IPS-18a (cell line): ENCODE measurements at regions not wholly inside any gene's neighbourhood (a gene's known extent, or its start where the extent isn't known, plus 50 kb on each side); places are given as distances from the start of the nearest gene placed in this dataset.

ENCODE experiments used
- H3K27ac ChIP-seq: one replicate; pipeline ENCODE4 v1.5.1; 2013; ENCODE audit warnings: low read length
- H3K27me3 ChIP-seq: one replicate; pipeline ENCODE4 v1.6.1; 2013; ENCODE audit warnings: mild to moderate bottlenecking, low read length; ENCODE audit not compliant: control insufficient read depth, insufficient read depth
- H3K36me3 ChIP-seq: one replicate; pipeline ENCODE4 v1.6.1; 2013; ENCODE audit warnings: low read depth, low read length; ENCODE audit not compliant: control insufficient read depth
- H3K4me1 ChIP-seq: one replicate; pipeline ENCODE4 v1.6.1; 2013; ENCODE audit warnings: low read depth, low read length; ENCODE audit not compliant: control insufficient read depth
- H3K4me3 ChIP-seq: one replicate; pipeline ENCODE4 v1.5.1; 2013; ENCODE audit warnings: low read length
- H3K9ac ChIP-seq: one replicate; pipeline ENCODE4 v1.6.1; 2013; ENCODE audit warnings: mild to moderate bottlenecking, low read length, moderate library complexity
- H3K9me3 ChIP-seq: one replicate; pipeline ENCODE4 v1.6.1; 2013; ENCODE audit warnings: low read depth, low read length; ENCODE audit not compliant: control insufficient read depth

DNA sequence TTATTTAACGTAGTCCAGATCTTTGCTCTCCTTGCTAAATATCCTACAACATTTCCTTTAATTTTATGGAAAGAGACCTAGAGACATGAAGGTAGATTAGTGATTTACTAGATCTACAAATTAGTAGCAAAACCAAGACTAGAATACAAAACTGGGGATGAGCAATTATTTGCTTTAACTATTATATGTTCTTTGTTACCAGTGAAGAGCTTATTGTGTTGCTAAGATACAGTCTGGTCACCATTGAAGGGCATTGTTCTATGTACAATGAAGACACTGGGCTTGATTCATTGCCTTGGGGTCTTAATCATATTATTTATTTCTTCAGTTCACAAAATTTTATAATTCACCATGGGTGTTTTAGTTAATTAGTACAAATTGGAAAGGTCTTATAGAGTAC, 88.3 kb downstream of the S1PR1 start:
- Histone ChIP-seq H3K4me1 (peaks cover 18% of the 10 kb centered on the region), H3K9ac (no peak overlapping the region), H3K4me3 (no peak overlapping the region), H3K27ac (no peak overlapping the region), H3K36me3 (no peaks in the 10 kb centered on the region), H3K27me3 (no peaks in the 10 kb centered on the region), H3K9me3 (no peaks in the 10 kb centered on the region)

DNA sequence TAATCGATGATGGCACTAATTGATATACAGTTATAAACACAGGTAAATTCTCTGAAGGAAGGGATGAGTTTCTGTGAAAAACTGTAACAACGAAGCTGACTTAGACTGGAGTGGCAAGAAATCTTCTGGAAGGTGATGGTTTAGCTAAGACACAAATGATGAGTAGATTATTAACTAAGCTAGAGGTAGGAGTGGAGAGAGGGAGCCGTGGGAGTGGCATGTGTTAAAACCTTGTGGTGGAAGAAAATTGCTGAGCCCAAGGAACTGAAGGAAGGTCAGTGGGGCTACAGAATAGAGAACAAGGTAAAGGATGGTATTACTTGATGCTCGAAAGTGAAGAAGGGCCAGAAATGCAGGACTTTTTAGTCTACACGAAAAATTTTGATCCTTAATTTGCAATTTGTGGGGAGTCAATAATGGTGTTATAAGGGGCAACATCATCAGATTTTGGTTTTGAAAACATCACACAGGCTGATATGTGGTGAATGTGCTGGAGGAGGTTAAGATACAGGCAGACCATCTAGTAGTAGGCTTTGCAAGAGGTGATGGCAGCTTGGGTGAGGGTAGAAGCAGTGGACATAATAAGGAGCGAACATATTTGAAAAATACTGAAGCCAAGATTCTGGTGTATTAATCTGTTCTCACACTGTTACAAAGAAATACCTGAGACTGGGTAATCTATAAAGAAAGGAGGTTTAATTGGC, 93.8 kb downstream of the S1PR1 start:
- no peak overlapping the region for H3K27ac ChIP-seq
- H3K9me3 ChIP-seq = no peaks in the 10 kb centered on the region
- H3K4me3 ChIP-seq = no peak overlapping the region
- H3K9ac ChIP-seq = no peak overlapping the region
- H3K36me3 ChIP-seq = no peaks in the 10 kb centered on the region
- no peaks in the 10 kb centered on the region for H3K4me1 ChIP-seq
- no peaks in the 10 kb centered on the region for H3K27me3 ChIP-seq

DNA sequence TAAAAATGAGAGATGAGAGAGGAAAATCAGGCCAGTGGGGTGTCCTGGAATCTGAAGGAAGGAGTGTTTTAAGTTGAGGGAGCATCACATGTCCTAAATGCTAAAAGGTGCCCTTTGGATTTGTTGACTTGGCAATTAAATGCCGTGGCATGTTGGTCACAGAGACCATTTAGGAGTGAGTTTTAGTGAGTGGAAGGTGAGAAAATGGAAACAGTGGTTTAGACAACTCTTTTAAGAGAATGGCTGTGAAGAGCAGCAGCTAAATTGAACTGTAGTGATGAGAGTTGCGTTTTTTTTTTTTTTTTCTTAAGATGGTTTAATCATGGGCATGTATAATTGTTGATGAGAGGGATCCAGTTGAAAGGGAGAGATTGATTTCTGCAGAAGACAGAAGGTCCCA, 95.0 kb downstream of the S1PR1 start:
- no peaks in the 10 kb centered on the region for H3K27me3 ChIP-seq
- H3K4me1 ChIP-seq = no peaks in the 10 kb centered on the region
- no peaks in the 10 kb centered on the region for H3K36me3 ChIP-seq
- no peak overlapping the region for H3K9ac ChIP-seq
- H3K4me3 ChIP-seq = no peak overlapping the region
- no peaks in the 10 kb centered on the region for H3K9me3 ChIP-seq
- H3K27ac ChIP-seq = no peak overlapping the region

DNA sequence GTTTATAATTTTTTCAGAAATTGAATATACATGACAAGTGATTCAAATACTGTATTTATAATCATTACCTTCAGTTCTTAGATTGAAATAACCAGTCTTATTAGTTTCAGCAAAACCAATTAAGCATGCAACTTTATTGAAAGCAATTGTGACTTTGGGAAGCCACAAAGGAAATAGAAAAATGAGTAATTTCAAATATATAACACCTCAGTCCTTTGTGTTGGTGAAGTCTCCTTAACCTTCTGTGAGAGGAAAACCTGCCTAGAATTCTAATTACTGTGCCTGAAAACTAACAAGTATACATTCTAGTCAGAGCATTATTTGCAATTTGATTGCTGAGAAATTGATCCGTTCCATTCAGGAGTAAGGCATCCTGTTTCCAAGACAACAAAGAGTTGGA, 95.8 kb downstream of the S1PR1 start:
- H3K9me3 ChIP-seq = no peaks in the 10 kb centered on the region
- H3K27me3 ChIP-seq = no peaks in the 10 kb centered on the region
- no peak overlapping the region for H3K27ac ChIP-seq
- no peaks in the 10 kb centered on the region for H3K4me1 ChIP-seq
- no peak overlapping the region for H3K9ac ChIP-seq
- no peaks in the 10 kb centered on the region for H3K36me3 ChIP-seq
- no peak overlapping the region for H3K4me3 ChIP-seq

DNA sequence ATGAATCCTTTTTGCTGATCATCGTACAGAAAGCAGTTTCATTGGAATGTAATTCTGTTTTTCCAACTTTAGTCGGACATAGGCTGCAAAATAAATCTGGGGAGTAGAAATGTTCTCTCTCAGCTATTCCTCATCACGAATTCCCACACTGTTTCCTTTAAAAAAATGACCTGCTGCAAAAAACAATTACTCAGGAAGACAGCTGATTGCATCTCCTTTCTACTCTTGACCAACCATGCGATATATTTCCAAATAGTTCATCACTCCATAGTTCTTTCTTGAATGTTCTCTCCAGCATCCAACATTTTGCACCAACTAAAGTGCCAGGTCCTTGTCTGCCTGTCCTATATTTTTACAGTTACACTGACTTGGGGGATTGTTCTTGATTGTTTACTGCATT, 96.4 kb downstream of the S1PR1 start:
- Histone ChIP-seq H3K27ac (no peak overlapping the region), H3K4me1 (no peaks in the 10 kb centered on the region), H3K9ac (no peak overlapping the region), H3K4me3 (no peak overlapping the region), H3K27me3 (no peaks in the 10 kb centered on the region), H3K36me3 (no peaks in the 10 kb centered on the region), H3K9me3 (no peaks in the 10 kb centered on the region)

DNA sequence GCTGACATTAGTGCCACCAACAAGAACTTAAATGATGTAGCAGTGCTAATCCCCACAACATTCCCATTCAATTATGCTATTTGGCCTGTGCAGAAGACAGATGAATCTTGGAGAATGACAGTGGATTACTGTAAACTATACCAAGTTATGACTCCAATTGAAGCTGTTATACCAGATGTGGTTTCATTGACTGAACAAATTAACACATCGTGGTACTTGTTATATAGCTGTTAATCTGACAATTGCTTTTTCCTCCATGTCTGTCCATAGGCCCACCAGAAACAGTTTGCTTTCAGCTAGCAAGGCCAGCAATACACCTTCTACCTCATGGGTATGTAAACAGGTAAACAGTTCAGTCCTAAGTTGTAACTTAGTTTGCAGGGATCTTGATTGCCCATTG, 101.1 kb downstream of the S1PR1 start:
- no peaks in the 10 kb centered on the region for H3K36me3 ChIP-seq
- H3K27ac ChIP-seq = no peak overlapping the region
- no peak overlapping the region for H3K9ac ChIP-seq

DNA sequence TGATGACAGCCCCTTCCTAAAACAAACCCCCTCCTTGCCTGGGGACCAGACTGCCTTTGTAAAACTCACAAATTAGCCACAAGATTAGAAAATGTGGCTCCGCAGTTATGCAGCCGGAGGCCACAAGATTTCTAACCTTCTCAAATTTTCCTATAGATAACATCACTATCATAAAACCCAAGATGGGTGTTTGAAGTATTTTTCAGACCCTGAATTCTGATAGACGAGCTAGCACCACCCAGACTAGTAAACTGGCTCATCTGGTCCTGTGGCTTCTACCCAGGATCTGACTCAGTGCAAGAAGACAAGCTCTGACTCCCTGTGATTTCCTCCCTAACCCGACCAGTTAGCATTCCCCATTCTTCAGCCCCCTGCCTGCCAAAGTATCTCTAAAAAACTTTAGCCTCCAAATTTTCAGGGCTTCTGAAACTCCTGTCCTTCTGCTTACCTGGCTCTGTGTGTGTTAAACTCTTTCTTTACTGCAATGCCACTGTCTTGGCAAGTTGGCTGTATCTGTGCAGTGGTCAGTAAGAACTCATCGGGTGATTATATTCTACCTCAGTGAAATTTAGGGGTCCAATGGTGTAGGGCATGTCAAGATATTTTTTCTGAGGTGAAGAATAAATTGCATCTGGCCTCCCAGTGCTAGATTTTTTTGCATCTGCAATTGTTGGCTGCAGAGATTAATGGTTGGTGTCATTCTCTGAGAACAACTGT, 102.1 kb downstream of the S1PR1 start:
- Histone ChIP-seq H3K9me3 (no peaks in the 10 kb centered on the region), H3K9ac (no peak overlapping the region), H3K4me1 (no peaks in the 10 kb centered on the region), H3K36me3 (no peaks in the 10 kb centered on the region), H3K4me3 (no peak overlapping the region), H3K27ac (no peak overlapping the region), H3K27me3 (no peaks in the 10 kb centered on the region)

More for the DNA sequence above, 101.1 kb downstream of the S1PR1 start:
- Histone ChIP-seq H3K4me1 (no peaks in the 10 kb centered on the region), H3K27me3 (no peaks in the 10 kb centered on the region), H3K4me3 (no peak overlapping the region), H3K9me3 (no peaks in the 10 kb centered on the region)

DNA sequence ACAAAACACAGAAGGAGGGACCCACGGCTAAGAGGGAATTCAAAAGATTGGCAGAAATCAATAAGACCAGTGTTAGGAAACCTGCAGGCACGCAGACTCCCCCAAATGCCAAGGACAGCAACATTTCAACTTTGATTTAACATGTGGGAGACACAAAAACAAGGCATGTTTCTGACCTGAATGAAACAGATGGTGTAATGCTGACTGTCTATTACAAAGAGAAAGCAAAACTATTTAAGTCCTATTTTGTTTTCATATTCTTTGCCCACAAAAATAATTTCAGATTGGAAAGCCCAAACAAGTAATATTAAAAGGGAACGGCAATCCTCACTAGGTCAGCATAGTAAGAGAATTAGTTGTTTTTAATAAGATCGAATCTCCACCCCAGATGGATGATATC, 107.9 kb downstream of the S1PR1 start:
- H3K27me3 ChIP-seq = no peaks in the 10 kb centered on the region

DNA sequence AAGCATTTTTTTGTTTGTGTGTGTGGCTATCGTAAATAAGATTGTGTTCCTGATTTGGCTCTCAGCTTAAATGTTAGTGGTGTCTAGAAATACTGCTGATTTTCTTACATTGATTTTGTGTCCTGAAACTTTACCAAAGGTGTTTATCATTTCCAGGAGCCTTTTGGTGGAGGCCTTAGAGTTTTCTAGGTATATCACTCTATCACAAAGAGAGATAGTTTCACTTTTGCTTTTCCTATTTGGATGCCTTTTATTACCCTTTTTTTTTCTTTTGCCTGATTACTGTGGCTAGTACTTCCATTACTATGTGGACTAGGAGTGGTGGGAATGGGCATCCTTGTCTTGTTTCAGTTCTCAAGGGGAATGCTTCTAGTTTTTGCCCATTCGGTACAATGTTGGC, 109.6 kb downstream of the S1PR1 start:
- Histone ChIP-seq H3K27me3 (no peaks in the 10 kb centered on the region), H3K9ac (no peak overlapping the region), H3K4me3 (no peak overlapping the region)

More for the DNA sequence above, 107.9 kb downstream of the S1PR1 start:
- Histone ChIP-seq H3K9ac (no peak overlapping the region), H3K36me3 (no peaks in the 10 kb centered on the region), H3K9me3 (no peaks in the 10 kb centered on the region), H3K4me3 (no peak overlapping the region), H3K4me1 (no peaks in the 10 kb centered on the region), H3K27ac (no peak overlapping the region)

DNA sequence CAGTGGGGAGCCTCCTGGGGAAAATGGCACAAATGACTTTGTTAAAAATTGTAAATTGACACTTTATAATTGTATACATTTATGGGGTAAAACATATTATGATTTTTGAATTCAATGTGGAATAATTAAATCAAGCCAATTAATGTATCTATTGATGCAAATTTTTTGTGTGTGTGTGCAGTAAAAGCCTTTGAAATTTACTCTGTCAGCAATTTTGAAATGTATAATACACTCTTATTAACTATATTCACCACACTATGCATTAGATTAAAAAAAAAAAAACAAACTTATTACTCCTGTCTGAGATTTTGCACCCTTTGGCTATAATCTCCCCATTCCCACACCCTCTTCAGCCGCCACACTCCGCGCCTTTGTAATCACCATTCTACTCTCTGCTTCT, 119.2 kb downstream of the S1PR1 start:
- Histone ChIP-seq H3K4me1 (peaks cover 3% of the 10 kb centered on the region), H3K36me3 (no peaks in the 10 kb centered on the region), H3K9me3 (no peaks in the 10 kb centered on the region), H3K27ac (no peak overlapping the region), H3K27me3 (no peaks in the 10 kb centered on the region), H3K9ac (no peak overlapping the region), H3K4me3 (no peak overlapping the region)

More for the DNA sequence above, 109.6 kb downstream of the S1PR1 start:
- Histone ChIP-seq H3K9me3 (no peaks in the 10 kb centered on the region), H3K27ac (no peak overlapping the region), H3K4me1 (no peaks in the 10 kb centered on the region), H3K36me3 (no peaks in the 10 kb centered on the region)

DNA sequence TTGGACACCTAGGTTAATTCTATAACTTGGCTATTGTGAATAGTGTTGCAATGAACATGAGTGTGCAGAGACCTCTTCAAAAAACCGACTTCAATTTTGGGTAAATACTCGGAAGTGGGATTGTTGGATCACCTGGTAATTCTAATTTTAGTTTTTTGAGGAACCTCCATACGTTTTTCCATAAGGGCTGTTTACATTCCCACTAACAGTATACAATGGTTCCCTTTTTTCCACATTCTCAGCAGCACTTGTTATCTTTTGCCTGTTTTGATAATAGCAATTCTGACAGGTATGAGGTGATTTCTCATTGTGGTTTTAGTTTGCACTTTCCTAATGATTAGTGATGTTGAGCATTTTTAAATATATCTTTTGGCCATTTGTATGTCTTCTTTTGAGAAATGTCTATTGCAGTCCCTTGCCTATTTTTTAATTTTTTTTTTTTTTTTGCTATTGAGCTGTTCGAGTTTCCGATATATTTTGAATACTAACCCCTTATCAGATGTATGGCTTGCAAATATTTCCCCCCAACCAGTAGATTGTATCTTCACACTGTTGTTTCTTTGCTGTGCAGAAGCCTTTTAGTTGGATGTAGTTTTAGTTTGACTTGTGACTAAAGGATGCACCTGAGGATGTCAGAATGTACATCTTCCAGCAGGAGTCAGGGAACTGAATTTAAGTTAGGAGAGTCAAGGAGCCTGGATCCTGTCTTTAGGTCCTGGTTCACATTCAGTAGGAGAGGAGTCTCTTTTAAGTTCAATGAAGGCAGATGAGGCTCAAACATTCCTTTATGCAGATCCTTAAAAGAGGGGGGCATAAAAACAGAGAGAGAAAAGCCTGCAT, 120.0 kb downstream of the S1PR1 start:
- Histone ChIP-seq H3K9ac (no peak overlapping the region), H3K27me3 (no peaks in the 10 kb centered on the region), H3K4me3 (no peak overlapping the region), H3K9me3 (no peaks in the 10 kb centered on the region), H3K27ac (no peak overlapping the region), H3K36me3 (no peaks in the 10 kb centered on the region), H3K4me1 (peaks cover 3% of the 10 kb centered on the region)
